Body of pancreas (tissue), 4 donors: ENCODE measurements at regions not wholly inside any gene's neighbourhood (a gene's known extent, or its start where the extent isn't known, plus 50 kb on each side); places are given as distances from the start of the nearest gene placed in this dataset.

ENCODE experiments used
- CTCF ChIP-seq, 7 experiments: fragments of 450-650 bp in 4 of 7; fragments of 200-600 bp in 3 of 7; sonication (generic) in 3 of 7; IDR thresholded peaks; one replicate each; pipeline ENCODE4 v1.5.1; 2016 to 2019; ENCODE audit warnings: antibody characterized with exemption in 7 of 7
- POLR2A ChIP-seq, 3 donors: fragments of 450-650 bp; IDR thresholded peaks; one replicate each; pipeline ENCODE4 v1.6.1; 2016; ENCODE audit warnings: antibody characterized with exemption in 3 of 3, mild to moderate bottlenecking in 2 of 3

- TF ChIP-seq CTCF (IDR thresholded peaks at IDR 0.05) (peak in 6 of 7 experiments; percentile 45 to 76 (median 49)), POLR2A (IDR thresholded peaks at IDR 0.05) (no peak)
These were observed 147.7 kb upstream of the BMPER start for GRCh38 chr7:33757563-33758165.
